Smooth muscle cell (in vitro differentiated cells): ENCODE measurements at regions not wholly inside any gene's neighbourhood (a gene's known extent, or its start where the extent isn't known, plus 50 kb on each side); places are given as distances from the start of the nearest gene placed in this dataset.
"Not testable (repeated sequence)": the region's sequence is repeated elsewhere in the genome, so short reads cannot be mapped to it uniquely, and the experiment has no call there.

Source experiments
- DNase-seq: peaks from one replicate; lab custom pipeline; 2025; ENCODE audit not compliant: unreplicated experiment; lab: John Stamatoyannopoulos, UW
- H2AFZ ChIP-seq: fragments of 200-600 bp; sonication (generic); 2 replicates; pipeline ENCODE4 v1.6.0; 2016; ENCODE audit warnings: antibody characterized with exemption, low read depth, mild to moderate bottlenecking
- H3F3A ChIP-seq: fragments of 200-600 bp; sonication (generic); 2 replicates; pipeline ENCODE4 v1.6.0; 2017; ENCODE audit warnings: antibody characterized with exemption, low read depth
- H3K27ac ChIP-seq: fragments of 200-600 bp; sonication (generic); 2 replicates; pipeline ENCODE4 v1.5.1; 2016; ENCODE audit warnings: low read depth, mild to moderate bottlenecking
- H3K27me3 ChIP-seq: fragments of 200-600 bp; sonication (generic); 2 replicates; pipeline ENCODE4 v1.6.1; 2016; ENCODE audit warnings: low read depth, mild to moderate bottlenecking
- H3K36me3 ChIP-seq: fragments of 200-600 bp; sonication (generic); 2 replicates; pipeline ENCODE4 v1.5.1; 2016; ENCODE audit warnings: low read depth
- H3K4me1 ChIP-seq: fragments of 200-600 bp; sonication (generic); 2 replicates; pipeline ENCODE4 v1.5.1; 2016; ENCODE audit warnings: low read depth
- H3K4me2 ChIP-seq: fragments of 200-600 bp; sonication (generic); 2 replicates; pipeline ENCODE4 v1.6.0; 2016; ENCODE audit warnings: mild to moderate bottlenecking
- H3K4me3 ChIP-seq: fragments of 200-600 bp; sonication (generic); 2 replicates; pipeline ENCODE4 v1.5.1; 2016; ENCODE audit warnings: mild to moderate bottlenecking
- H3K79me2 ChIP-seq: fragments of 200-600 bp; sonication (generic); 2 replicates; pipeline ENCODE4 v1.6.0; 2016; ENCODE audit warnings: low read depth, mild to moderate bottlenecking
- H3K9ac ChIP-seq: fragments of 200-600 bp; sonication (generic); 2 replicates; pipeline ENCODE4 v1.6.0; 2016; ENCODE audit warnings: low read depth
- H3K9me3 ChIP-seq: fragments of 200-600 bp; sonication (generic); replicated peaks from 2 replicates; pipeline ENCODE4 v1.5.1; 2016; ENCODE audit warnings: low read depth
- H4K20me1 ChIP-seq: fragments of 200-600 bp; sonication (generic); 2 replicates; pipeline ENCODE4 v1.6.0; 2016; ENCODE audit warnings: low read depth
- WGBS: methylation state at CpG from one replicate; pipeline ENCODE4 v1.1.7; 2016; ENCODE audit warnings: low lambda C conversion rate; 5-methylcytosine and 5-hydroxymethylcytosine counted together
- TF ChIP-seq, protein P1 (sequence below): fragments of 200-600 bp; sonication (generic); IDR thresholded peaks from 2 replicates; pipeline ENCODE4 v1.5.1; 2017; ENCODE audit warnings: borderline replicate concordance, mild to moderate bottlenecking, antibody characterized with exemption; ENCODE audit not compliant: insufficient read depth, poor library complexity, severe bottlenecking

DNA sequence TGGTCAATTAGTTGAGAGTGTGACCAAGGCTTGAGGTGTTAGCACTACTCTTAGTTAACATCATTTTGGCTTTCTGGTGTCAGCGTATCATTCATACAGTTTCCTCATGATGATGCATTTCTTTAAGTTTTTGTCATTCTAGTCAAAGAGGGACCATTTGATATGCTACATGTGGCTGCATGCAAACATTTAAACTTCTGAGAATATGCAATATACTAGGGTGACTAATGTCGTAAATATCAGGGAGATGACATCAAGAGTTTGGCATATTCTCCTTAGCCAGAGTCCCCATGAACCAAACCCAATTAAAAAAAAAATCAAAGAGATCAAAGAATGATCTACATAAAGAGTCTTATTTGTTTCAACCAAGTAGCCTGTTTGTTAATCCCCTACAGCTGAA, 537.4 kb upstream of the PCDH7 start:
- Histone ChIP-seq H3K4me2 (no peak overlapping the region), H3K9ac (no peak overlapping the region), H3K79me2 (no peaks in the 10 kb centered on the region), H4K20me1 (no peaks in the 10 kb centered on the region), H3K4me3 (no peak overlapping the region), H3K27ac (no peak overlapping the region), H3K4me1 (no peaks in the 10 kb centered on the region), H3K9me3 (no peaks in the 10 kb centered on the region), H3F3A (no peaks in the 10 kb centered on the region), H3K36me3 (no peaks in the 10 kb centered on the region), H3K27me3 (no peaks in the 10 kb centered on the region), H2AFZ (no peak overlapping the region)
- WGBS = 88% methylated on average over 2 of the region's 2 CpGs
- no peak for DNase-seq
- TF ChIP-seq, protein P1, sequence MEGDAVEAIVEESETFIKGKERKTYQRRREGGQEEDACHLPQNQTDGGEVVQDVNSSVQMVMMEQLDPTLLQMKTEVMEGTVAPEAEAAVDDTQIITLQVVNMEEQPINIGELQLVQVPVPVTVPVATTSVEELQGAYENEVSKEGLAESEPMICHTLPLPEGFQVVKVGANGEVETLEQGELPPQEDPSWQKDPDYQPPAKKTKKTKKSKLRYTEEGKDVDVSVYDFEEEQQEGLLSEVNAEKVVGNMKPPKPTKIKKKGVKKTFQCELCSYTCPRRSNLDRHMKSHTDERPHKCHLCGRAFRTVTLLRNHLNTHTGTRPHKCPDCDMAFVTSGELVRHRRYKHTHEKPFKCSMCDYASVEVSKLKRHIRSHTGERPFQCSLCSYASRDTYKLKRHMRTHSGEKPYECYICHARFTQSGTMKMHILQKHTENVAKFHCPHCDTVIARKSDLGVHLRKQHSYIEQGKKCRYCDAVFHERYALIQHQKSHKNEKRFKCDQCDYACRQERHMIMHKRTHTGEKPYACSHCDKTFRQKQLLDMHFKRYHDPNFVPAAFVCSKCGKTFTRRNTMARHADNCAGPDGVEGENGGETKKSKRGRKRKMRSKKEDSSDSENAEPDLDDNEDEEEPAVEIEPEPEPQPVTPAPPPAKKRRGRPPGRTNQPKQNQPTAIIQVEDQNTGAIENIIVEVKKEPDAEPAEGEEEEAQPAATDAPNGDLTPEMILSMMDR = no peak

DNA sequence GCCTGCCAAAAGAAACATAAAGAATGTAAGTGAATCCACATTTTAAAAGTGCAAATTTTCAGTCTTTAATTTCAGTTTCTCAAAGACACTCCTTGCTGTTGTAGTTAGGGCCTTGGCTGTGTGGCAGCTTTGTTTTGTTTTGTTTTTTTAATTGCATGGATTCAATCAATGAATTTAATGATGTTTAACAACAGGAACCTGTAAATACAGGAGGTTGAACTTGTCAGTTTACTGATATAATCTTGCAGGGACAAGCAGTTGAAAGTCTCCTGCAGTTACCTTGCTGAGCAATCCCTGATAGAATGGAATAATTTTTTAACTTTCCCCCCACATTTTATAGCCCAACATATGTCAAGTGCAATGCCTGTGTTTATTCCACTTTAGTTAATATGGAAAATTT, 528.3 kb upstream of the PCDH7 start:
- Histone ChIP-seq H3K79me2 (no peaks in the 10 kb centered on the region), H3K9ac (no peak overlapping the region), H3F3A (no peaks in the 10 kb centered on the region), H2AFZ (no peak overlapping the region), H3K9me3 (no peaks in the 10 kb centered on the region), H3K4me1 (no peaks in the 10 kb centered on the region), H3K4me3 (no peak overlapping the region), H4K20me1 (no peaks in the 10 kb centered on the region), H3K36me3 (no peaks in the 10 kb centered on the region), H3K27me3 (no peaks in the 10 kb centered on the region), H3K4me2 (no peak overlapping the region), H3K27ac (no peak overlapping the region)
- TF ChIP-seq, protein P1 = no peak
- no peak for DNase-seq

DNA sequence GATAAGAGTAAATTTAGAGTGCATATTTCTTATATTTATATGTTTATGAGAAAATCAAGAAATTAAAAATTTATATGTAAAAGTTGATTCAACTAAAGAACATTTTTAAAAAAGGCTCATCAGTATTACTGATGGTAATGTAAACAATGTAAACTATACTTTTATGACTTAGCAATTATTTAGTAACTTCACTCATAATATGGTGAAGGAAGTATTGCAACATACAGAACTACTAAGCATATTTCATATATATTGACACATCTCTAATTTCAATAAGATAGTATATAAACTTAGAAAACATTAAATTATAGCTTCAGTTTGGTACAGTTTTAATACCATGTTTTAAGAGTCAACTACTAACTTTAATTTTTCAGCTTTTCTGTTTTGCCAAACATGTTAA, 512.8 kb upstream of the PCDH7 start:
- Histone ChIP-seq H3K4me3 (no peak overlapping the region), H3K9ac (no peak overlapping the region), H3K9me3 (no peaks in the 10 kb centered on the region), H3K36me3 (no peaks in the 10 kb centered on the region), H3K79me2 (no peaks in the 10 kb centered on the region), H3K27ac (no peak overlapping the region), H3K4me2 (no peak overlapping the region), H3K27me3 (no peaks in the 10 kb centered on the region), H2AFZ (no peak overlapping the region), H3F3A (no peaks in the 10 kb centered on the region), H3K4me1 (no peaks in the 10 kb centered on the region), H4K20me1 (no peaks in the 10 kb centered on the region)
- TF ChIP-seq, protein P1 = no peak
- DNase-seq = no peak

- no peak for DNase-seq
- H3K36me3 ChIP-seq = no peaks in the 10 kb centered on the region
- no peak overlapping the region for H3K9ac ChIP-seq
- no peaks in the 10 kb centered on the region for H3K27me3 ChIP-seq
- H3K27ac ChIP-seq = no peak overlapping the region
- TF ChIP-seq, protein P1 = no peak
- H2AFZ ChIP-seq = no peak overlapping the region
- WGBS = 70% methylated on average over 2 of the region's 2 CpGs
- H3K9me3 ChIP-seq = no peaks in the 10 kb centered on the region
- H3K4me1 ChIP-seq = no peaks in the 10 kb centered on the region
- no peak overlapping the region for H3K4me3 ChIP-seq
- H4K20me1 ChIP-seq = no peaks in the 10 kb centered on the region
- H3F3A ChIP-seq = no peaks in the 10 kb centered on the region
- H3K79me2 ChIP-seq = no peaks in the 10 kb centered on the region
- H3K4me2 ChIP-seq = no peak overlapping the region
Observed at GRCh38 chr4:30208731-30209435, 511.3 kb upstream of the PCDH7 start.

DNA sequence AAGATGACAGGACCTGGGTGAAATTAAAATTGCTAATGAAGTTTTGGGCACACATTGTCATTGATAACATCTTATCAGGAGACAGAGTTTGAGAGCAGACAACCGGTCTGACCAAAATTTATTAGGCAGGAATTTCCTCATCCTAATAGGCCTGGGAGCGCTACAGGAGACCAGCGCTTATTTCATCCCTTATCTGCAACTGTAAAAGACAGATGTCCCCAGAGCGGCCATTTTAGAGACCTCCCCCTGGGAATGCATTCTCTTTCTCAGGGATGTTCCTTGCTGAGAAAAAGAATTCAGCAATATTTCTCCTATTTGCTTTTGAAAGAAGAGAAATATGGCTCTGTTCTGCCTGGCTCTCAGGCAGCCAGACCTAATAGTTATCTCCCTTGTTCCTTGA, 504.2 kb upstream of the PCDH7 start:
- not testable (repeated sequence) for H3K9me3 ChIP-seq, H2AFZ ChIP-seq, H3K4me3 ChIP-seq, H4K20me1 ChIP-seq, H3K27ac ChIP-seq, H3K79me2 ChIP-seq, H3K9ac ChIP-seq, H3K27me3 ChIP-seq, H3K4me2 ChIP-seq, H3K4me1 ChIP-seq, H3K36me3 ChIP-seq, H3F3A ChIP-seq, DNase-seq
- 87% methylated on average over 4 of the region's 4 CpGs for WGBS
